ENCODE measurements at regions not wholly inside any gene's neighbourhood (a gene's known extent, or its start where the extent isn't known, plus 50 kb on each side); places are given as distances from the start of the nearest gene placed in this dataset.

DNA sequence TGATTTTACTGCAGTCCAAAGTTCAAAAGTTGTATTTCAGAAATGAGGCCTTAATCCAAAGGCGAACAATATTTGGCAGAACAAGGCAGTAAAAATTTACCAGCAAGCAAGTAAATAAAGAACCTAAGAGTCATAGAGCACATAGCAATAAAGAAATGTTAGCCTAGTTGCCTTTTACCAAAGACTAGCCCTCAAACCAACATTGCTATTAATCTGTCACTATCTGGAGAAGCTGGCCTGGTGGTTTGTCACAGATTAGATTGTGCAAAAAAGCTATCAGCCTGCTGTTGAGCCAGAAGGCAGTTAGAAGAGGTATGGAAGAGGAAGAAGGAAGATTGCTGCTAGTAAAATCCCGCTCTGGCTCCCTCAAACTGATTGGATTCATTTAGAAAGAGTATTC is 304.7 kb upstream of the KLF4 start:
- TF ChIP-seq EZH2 (IDR thresholded peaks at IDR 0.05) (no peak), SP1 (IDR thresholded peaks at IDR 0.05; ENCODE audit: low read depth) (no peak), SRF (IDR thresholded peaks at IDR 0.05; ENCODE audit: low read depth) (no peak), POLR2A (IDR thresholded peaks at IDR 0.05; ENCODE audit: borderline replicate concordance, extremely low read depth, insufficient read depth, insufficient read length) (no peak), CEBPB (IDR thresholded peaks at IDR 0.05; ENCODE audit: low read depth) (no peak), YY1 (IDR thresholded peaks at IDR 0.05; ENCODE audit: extremely low read depth, insufficient replicate concordance, low read depth, low read length) (no peak), EZH2phosphoT487 (IDR thresholded peaks at IDR 0.05; ENCODE audit: borderline replicate concordance) (no peak)
- TF ChIP-seq, protein P1, sequence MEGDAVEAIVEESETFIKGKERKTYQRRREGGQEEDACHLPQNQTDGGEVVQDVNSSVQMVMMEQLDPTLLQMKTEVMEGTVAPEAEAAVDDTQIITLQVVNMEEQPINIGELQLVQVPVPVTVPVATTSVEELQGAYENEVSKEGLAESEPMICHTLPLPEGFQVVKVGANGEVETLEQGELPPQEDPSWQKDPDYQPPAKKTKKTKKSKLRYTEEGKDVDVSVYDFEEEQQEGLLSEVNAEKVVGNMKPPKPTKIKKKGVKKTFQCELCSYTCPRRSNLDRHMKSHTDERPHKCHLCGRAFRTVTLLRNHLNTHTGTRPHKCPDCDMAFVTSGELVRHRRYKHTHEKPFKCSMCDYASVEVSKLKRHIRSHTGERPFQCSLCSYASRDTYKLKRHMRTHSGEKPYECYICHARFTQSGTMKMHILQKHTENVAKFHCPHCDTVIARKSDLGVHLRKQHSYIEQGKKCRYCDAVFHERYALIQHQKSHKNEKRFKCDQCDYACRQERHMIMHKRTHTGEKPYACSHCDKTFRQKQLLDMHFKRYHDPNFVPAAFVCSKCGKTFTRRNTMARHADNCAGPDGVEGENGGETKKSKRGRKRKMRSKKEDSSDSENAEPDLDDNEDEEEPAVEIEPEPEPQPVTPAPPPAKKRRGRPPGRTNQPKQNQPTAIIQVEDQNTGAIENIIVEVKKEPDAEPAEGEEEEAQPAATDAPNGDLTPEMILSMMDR (IDR thresholded peaks at IDR 0.05 in 2 of 3, conservative IDR thresholded peaks at IDR 0.05 in 1 of 3; ENCODE audit: borderline replicate concordance in 1 of 3, insufficient read depth in 1 of 3, low read depth in 2 of 3, low read length in 2 of 3), result no peak

Measured in HCT116 (cell line).